Iris pigment epithelial cell (primary cell): ENCODE measurements at regions not wholly inside any gene's neighbourhood (a gene's known extent, or its start where the extent isn't known, plus 50 kb on each side); places are given as distances from the start of the nearest gene placed in this dataset.
A peak's percentile ranks its signal among the peaks of the same experiment; 100 is the strongest.

Source experiments
- DNase-seq: peaks from one replicate; pipeline ENCODE4 v3.0.0-alpha.2; 2011; ENCODE audit warnings: low read depth

DNA sequence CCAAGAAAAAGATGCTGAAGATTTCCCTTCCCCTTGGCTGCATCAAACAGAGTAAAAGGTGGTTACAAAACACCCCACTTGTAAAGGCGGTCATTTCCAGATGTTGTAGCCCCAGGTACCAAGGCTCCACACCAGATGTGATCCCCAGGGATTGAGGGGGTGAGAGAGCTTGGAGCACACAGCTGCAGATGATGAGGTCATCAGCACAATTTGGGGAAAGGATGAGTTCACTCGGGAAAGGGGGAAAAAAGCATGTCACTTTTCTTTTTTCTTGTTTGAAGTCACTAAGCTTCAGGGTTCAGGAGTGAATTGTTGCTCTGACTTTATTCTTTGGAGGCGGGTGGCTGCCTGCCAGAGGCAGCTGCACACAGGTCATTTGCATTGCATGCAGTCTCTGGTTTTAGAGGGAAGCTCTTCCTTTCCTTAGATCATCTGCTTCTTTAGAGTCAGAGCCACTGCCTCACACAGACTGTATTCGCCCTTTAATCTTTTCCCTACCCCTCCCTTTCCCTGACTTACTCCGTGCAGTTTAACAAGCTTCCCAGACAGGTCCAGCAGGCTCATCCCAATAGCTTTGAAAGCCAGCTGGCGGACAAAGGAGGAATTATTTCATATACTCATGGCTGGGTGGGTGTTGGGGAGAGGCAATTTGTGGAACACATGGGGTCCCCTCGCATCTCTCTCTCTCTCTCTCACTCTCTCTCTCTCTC is 409.3 kb upstream of the SLC24A2 start:
- DNase-seq = no peak

DNA sequence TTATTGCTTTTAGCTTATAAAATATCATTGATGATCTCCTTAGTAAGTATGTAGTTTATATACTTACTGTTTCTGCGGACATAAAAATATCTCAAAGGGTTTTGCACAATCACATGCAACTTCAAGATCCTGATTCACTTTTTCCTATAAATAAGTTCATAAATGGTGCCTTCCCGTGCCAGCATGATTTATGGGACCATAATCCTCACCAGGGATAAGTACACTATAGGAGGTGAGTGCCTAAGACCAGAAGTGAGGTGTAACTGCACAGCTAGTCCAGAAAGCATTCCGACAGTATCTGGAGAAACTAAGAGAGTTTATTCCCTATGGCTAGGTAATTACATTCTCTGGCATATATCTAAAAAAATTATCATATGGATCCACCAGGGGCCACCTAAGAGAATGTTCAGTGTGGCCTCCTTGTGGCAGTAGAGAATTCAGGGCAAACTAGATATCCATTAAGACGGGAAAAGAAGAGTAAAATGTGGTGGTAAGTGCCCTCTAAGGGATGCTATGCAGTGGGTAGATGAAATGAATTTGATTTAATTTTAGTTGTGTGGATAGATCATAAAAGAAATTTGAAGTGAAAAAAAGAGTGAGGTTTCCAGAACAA is 402.5 kb upstream of the SLC24A2 start:
- DNase-seq = no peak

DNA sequence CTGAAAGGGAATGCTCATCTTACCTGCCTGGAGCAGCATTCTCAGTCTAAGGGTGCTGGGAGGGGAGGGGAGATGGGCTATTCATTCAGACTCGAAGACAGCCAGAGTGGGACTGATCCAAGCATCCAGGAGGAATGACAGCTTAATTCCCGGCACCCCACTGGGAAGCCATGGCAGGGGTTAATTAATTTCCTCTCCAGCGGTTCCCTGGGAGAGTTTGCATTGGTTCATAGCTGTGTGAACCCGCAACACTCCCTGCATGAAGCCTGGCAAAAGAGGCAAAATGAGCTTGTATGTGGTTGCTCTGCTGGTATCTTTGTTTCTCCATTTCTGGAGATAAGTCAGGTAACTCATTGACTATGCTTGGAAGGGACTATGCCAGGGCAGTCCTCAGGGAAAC is 401.0 kb upstream of the SLC24A2 start:
- DNase-seq = no peak

DNA sequence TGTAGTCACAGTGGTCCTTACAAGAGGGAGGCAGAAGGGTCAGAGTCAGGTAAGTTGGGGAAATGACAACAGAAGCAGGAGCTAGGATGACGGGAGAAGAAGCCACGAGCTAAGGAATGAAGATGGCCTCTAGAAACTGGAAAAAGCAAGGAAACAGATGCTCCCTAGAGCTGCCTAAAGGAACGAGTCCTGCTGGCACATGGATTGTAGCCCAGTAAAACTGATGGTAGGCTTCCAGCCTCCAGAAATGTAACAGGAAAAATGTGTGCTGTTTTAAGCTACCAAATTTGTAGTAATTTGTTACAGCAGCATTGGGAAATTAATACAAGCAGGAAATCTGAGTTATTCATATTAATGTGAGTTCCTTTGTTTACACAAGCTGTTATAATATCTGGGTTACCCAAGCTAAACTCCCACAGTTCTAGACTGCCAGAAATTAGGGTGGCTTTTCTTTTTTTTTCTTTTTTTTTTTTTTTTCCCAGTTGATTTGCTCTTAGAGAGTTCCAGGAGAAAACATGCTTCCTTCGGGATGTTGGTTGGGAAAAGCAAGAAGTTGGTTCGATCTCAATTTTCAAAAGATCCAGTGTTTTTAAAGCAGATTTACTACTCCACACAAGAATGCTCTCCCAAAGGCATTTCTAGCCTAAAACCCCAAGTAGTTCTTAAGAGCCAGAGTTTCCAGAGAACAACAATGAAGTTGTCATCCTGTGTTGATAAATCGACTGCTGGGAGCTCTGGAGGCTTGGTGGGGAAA is 400.0 kb upstream of the SLC24A2 start:
- no peak for DNase-seq

DNA sequence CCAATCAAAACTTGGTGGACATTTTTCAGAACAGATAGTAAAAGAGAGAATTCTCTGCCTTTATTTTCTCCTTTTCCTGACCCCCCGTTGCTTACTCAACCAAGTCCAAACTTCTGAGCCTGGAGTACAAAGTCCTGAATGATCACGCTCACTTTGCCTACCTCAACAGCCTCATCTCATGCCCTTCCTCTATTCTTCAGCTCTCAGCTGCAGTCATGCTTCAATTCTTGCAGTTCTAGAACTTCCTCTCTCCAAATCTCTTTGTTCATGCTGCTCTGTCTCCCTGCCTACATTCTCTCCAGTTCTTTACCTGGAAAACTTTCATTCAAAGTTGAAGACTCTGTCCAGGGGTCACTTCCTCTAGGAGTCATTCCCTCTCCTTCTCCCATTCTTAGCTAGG is 398.5 kb upstream of the SLC24A2 start:
- no peak for DNase-seq

DNA sequence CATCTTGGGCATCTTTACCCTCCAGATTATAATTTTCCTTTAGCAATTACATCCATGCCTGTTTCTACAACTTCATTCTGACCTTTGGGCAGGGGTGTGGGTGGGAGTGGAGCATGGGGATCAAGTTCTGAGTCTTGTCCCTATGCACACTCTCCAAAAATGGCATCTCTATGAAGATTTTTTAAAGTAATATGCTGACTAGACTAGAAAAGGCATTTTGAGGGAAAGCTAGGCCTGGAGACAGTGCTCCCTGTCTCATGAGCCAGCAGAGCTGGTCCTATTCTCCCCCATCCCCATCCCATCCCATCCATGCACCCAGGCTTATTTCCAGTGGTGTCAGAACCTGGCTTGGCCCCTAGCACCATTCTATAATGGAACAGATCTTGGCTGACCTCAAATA is 398.0 kb upstream of the SLC24A2 start:
- no peak for DNase-seq

DNA sequence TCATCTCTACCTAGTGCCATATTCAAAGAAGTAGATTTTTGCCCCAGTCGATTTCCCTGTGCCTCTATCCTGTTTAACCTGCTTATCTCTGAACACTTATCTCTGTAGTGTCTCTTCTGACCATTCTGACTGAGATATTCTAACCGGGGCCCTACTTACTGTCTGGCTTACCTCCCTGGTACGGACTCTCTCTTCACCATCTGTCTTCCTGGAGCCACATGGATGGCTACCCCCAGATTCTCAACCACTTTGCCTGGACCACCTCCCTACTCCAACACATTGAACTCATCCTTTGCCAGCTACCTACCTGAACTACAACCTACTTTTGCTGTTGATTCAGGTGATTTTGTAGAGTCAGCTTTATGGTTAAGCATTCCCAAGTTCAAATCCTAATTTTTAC is 397.4 kb upstream of the SLC24A2 start:
- DNase-seq = no peak

DNA sequence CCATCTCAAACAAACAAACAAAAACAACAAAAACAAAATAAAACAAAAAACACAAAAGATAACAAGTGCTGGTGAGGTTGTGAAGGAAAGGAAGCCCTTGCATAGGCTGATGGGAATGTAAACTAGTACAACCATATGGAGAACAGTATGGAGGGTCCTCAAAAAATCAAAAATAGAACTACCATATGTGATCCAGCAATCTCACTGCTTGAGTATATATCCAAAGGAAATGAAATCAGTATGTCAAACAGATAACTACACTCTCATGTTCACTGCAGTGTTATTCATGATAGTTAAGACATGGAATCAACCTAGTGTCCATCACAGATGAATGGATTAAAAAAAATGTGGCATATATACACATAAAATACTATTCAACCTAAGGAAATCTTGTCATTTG is 395.7 kb upstream of the SLC24A2 start:
- no peak for DNase-seq

DNA sequence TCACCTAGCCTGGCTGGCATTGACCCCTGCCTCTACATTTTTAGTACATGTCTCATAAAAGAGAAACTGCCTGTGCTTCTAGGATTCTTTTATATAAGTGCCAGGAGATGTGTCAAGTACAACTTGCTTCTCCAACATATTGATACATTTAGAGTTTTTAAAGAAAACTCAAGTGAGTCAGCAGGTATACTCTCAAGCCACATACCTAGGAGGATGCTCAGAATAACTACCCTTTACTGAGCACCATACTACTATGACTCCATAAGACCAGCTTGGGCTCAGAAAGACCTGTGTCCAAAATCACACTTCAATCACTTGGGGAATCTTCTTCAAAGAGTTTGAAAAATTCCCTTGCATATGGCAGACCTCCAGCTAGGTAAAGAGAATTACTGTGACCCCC is 389.8 kb upstream of the SLC24A2 start:
- DNase-seq = no peak

DNA sequence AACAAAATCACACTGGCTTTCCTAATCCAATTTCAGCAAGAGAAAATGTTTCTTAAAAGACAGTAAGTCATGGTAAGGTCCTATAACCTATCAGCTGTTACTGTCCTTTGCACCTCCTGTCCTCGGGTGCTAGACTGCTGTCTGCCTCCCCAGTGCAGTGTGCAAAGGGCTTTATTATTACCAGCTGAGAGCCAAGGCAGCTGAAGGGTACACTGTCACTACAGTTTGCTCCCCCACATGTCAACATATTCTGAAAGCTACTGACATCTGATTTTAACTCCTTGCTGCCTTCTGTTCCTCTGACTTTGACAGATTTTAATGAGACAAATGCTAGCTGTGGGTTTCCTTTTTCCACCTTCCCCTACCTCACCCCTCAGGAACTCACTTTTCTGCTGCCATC is 389.4 kb upstream of the SLC24A2 start:
- no peak for DNase-seq

DNA sequence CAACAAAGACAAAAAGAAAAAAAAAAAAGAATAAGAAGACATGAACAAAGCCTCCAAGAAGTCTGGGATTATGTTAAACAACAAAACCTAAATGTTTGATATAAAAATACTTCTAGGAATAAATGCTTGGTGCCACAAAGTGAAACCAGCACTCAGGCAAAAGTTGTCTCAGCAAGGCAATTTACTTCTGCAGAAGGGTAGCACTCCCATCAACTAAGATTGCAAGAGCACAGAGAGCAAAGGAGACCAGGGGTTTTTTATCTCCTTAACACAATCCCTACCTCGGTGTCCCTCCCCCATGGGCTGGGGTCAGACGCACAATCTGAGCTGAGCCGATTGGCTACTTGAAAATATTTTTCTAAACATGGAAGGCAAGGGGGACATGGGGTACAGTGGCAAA is 381.3 kb upstream of the SLC24A2 start:
- DNase-seq = no peak

DNA sequence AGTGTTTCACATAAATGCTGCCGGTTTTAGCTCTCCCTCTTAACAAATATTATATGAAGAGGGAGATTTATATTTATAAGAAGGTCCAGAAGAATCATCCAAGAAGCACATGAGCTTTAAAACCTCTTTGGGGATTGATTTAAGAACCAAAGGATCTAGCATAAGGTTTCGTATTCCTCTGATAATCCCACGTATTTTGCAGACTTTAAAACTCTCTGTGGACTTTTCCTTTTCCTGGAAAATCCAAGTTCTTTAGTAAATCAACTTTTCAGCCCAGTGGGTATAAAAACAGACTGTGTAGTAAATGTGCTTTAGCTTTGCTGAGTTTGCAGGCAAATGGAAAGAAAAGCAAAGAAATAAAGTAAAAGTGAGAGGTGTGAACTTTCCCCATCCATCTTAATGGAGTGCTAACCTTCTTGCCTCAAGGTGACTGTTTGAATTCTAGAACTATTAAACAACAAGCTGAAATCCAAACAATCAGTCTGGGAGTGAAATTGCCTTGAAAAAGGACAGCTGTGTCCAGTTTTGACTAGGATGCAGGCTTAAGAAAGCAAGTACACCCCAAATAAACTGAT is 363.4 kb upstream of the SLC24A2 start:
- no peak for DNase-seq

DNA sequence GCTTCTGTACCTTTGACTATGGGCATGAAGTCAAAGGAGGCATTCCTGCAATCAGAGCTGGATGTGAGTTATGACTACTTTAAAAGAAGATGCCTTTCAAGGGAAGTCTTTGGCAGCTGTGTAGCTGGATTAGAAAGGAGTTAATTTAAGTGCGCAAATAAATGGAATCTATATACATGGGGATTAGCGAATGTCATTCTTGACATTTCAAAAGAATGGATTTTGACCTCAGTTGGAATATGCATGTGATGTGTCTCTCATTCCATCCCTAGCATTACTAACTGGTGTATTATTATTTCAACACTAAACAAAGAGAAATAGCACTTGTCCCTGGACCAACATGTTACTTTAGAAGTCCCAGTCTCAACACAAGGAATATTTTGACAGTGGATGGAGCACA is 359.6 kb upstream of the SLC24A2 start:
- no peak for DNase-seq

DNA sequence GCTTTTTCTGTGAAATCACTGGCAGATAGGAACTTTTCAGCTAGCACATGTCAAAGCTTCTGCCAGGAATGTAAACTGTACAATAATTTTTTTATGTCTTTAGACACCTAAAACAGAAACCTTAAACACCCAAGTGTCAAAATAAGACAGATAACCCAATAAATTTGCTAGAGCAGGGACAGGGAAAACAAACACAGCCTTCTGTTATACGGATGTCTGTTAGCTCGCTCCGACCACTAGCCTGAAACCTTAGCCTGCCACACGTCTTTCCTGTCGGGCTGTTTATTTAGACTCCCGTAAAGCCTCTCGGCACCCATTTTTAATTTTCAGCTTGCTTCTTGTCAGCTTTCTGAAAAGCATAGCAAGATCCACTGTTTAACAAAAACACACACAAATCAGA is 355.4 kb upstream of the SLC24A2 start:
- peak; percentile 8 for DNase-seq

DNA sequence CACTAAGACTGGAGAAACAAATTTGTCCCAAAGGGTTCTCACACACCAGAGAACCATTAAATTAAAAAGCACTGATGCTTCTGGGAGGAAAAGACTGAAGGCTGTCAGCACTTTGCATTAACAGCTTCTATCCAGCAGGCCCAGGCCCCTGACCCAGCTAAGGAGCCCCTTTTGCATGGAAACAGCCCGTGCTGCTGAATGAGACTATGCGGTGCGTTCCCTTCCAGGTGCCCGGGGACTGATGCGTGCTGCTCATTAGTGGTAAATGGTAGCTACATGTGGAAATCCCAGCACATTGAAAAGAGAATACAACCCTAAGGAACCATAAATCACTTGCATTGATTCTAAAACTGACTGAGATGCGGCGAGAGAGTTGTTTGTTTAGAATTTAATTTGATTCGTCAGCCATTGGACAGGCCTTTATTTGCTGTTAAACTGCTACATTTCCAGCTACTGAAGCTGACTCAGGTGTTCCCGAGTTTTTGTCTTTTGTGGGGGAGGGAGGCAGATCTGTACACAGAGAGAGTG is 351.0 kb upstream of the SLC24A2 start:
- DNase-seq = no peak

DNA sequence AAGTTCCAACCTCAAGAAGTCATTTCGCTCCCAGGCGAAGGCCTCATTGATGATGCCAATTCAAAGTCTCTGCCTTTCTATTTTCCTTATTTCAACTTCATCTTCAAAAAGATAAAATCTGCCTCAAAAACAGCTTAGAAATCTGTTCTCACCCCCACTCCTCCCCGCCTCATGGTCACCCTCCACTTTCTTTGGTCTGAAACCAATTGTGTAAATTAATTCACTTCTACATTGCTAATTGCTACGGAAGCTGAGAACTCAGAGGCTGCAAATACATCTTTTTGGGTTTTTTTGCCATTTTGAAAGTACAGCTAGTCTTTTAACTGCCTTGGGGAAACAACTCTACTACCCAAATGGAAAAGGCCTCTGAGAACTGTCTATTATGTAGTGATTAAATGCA is 350.0 kb upstream of the SLC24A2 start:
- no peak for DNase-seq

DNA sequence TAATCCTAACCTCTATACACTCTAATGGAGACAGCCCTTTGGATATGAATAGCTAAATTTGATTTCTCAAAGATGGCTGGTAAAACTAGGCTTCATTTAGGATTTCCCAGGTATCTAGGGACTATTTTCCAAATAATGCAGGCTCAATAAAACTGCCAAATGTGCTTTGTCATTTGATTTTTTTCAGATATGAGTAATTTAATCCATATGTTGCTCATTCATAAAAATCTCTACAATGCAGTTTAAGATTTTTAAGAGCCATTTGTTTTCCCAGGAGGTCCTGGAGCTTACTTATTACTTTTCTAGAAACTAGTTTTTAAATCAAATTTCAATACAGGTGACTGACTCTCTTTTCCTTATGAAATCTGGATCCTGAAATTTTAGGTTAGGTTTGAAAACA is 349.3 kb upstream of the SLC24A2 start:
- DNase-seq = no peak

DNA sequence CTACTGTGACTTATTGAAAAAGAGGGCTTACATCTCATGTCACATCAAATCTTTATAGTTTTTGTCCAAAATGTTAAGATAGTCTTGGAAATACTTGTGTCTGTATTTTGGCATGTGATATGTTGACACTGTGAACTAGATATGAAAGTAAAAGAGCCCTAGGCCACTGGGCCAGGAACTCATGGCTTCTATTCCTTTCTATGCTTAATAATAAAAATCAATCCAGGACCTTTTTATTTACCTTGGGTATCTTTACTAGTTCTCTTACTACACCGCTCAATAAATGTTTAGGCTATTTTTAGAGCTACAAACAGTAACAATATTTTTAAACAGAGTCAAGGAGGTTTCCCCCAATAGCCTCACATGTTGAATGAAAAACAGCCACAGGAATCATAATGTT is 348.6 kb upstream of the SLC24A2 start:
- no peak for DNase-seq

DNA sequence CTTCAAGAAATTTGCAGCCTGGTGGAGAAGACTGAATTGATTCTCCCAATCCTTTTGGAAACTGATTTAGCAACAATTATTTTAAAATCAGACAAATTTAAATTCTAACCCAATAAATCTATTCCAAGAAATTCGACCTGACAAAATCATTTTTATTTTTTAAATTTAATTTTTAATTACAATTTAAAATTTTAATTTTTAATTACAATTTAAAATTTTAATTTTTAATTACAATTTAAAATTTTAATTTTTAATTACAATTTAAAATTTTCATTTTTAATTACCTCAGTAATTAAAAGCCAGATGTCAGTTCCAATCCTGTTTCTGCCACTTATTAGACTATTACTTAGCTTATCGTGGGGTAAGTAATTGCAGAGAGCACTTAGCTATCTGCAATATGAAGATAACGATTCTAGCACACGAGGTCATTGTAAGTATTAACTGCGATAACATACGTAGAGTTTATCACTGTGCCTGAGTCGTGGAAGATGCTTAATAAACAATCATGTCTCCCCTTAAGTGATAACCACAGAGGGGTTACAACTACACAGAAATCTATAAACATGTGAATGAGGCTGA is 346.4 kb upstream of the SLC24A2 start:
- no peak for DNase-seq

DNA sequence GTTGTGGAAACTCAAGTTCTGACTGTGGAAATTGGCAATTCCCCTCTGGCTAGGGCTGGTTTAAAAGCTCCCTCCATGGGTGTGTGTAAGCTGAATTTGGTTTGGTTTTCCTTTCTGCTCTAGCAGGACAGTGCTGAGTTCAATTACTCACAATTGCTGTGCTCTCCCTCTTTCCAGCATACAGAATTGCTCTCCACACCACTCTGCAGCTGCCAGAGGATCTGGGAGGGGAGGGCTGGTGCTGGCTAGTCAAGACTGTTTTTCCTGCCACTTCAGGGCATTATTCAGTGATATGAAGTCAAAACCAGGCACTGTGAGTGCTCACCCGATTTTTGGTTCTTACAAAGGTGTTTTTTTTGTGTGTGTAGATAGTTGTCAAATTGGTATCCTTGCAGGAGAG is 336.9 kb upstream of the SLC24A2 start:
- DNase-seq = no peak

DNA sequence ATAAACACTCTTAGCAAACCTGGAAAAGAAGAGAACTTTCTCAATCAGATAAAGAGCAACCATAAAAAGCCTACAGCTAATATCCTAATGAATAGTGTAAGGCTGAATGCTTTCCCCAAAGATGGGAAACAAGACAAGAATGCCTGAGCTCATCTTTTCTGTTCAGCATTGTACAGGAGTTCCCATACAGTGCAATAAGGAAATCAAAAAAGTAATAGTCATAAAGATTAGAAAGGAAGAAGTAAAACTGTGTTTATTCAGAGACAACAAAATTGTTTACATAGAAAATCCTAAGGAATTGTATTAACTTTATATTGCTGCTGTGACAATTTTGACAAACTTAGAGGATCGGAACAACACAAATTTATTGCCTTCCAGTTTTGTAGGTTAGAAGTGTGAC is 330.7 kb upstream of the SLC24A2 start:
- no peak for DNase-seq

DNA sequence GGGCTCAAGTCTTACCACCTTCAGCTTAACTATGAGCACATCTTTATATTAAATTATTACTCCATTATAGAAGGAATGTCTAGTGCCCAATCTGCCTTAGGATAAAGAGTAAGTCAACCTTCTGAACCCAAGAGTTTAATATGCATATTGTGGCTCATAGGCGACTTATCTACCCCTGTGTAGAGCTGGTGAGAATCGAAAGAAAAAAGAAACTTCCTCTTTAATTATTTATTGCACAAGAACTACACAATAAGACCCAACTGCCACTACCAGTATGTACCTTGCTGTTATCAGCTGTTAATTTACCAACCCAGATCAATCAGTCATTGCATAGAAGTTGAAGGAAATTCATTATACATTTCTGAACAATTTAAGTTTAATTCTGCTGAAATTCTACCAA is 329.1 kb upstream of the SLC24A2 start:
- DNase-seq = no peak

DNA sequence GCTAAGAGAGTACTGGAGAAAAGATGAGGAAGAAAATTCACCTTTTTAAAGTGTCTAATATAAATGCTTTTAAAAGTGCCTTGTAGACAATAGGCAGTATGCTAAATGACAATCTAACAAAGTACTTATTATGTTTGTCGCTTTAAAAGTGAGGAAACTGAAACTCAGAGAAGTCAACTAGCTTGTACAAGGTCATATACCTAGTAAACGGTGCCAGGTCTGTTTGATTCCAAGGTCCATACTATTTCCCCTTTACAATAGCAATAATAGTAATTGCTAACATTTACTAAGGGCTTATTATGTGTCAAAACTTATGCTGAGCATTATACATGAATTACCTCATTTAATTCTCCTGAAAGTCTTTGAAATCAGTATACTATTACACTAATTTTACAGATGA is 328.6 kb upstream of the SLC24A2 start:
- DNase-seq = no peak
